H1 (cell line): ENCODE measurements at regions not wholly inside any gene's neighbourhood (a gene's known extent, or its start where the extent isn't known, plus 50 kb on each side); places are given as distances from the start of the nearest gene placed in this dataset.

Experiments used
- CREB1 ChIP-seq: IDR thresholded peaks from 2 replicates; pipeline ENCODE4 v1.6.1; 2012; ENCODE audit warnings: inconsistent platforms
- EP300 ChIP-seq, 2 experiments: IDR thresholded peaks; 1 replicate in 1 of 2; 2 replicates in 1 of 2; pipeline ENCODE4 v1.6.1; 2011 to 2012; ENCODE audit warnings: low read depth in 2 of 2, low read length in 2 of 2, mild to moderate bottlenecking in 2 of 2, borderline replicate concordance in 1 of 2, inconsistent platforms in 1 of 2, moderate library complexity in 1 of 2
- NRF1 ChIP-seq: IDR thresholded peaks from 2 replicates; pipeline ENCODE4 v1.6.1; 2011; ENCODE audit warnings: mild to moderate bottlenecking, low read depth, low read length, improper control_type of control experiment
- POLR2AphosphoS5 ChIP-seq: IDR thresholded peaks from 2 replicates; pipeline ENCODE4 v1.6.1; 2011; ENCODE audit warnings: low read depth, low read length
- RBBP5 ChIP-seq: IDR thresholded peaks from 2 replicates; pipeline ENCODE4 v1.7.1; 2012; ENCODE audit warnings: low read depth, mild to moderate bottlenecking, inconsistent platforms, low read length, moderate library complexity, borderline replicate concordance
- RFX5 ChIP-seq: IDR thresholded peaks from 2 replicates; pipeline ENCODE4 v1.6.1; 2011; ENCODE audit warnings: low read depth, low read length, improper control_type of control experiment, borderline replicate concordance
- SRF ChIP-seq: IDR thresholded peaks from 2 replicates; pipeline ENCODE4 v1.6.1; 2011; ENCODE audit warnings: mild to moderate bottlenecking, low read depth, low read length, moderate library complexity
- TAF1 ChIP-seq: IDR thresholded peaks from 2 replicates; pipeline ENCODE4 v1.6.1; 2011; ENCODE audit warnings: mild to moderate bottlenecking, low read depth, low read length
- TF ChIP-seq, protein P1 (sequence below), 3 experiments: IDR thresholded peaks; 1 replicate in 2 of 3; 2 replicates in 1 of 3; pipeline versions ENCODE4 v1.5.1 to v1.6.1; 2011; ENCODE audit warnings: low read length in 3 of 3, mild to moderate bottlenecking in 3 of 3, inconsistent platforms in 2 of 3, low read depth in 1 of 3, moderate library complexity in 1 of 3; ENCODE audit not compliant: insufficient read depth in 1 of 3; ENCODE audit errors: control extremely low read depth in 1 of 3
- TF ChIP-seq, protein P2 (sequence below): IDR thresholded peaks from 2 replicates; pipeline ENCODE4 v1.6.1; 2012; ENCODE audit warnings: low read length, inconsistent platforms

DNA sequence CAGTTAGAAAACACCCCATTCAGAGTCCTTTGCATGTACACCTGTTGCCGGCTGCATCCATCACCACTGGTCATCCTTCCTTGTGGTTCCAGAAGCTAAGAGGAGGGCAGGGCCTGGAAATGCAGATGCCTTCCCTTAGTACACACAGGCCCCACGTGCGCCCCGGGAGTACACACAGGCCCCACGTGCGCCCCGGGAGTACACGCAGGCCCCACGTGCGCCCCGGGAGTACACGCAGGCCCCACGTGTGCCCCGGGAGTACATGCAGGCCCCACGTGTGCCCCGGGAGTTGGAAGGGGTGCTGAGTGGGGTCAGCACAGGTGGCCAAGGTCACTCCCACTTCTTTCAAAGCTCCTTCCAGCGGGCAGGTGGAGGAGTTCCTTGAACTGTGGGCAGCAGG, 1141.9 kb downstream of the BRD1 start:
- TF ChIP-seq, protein P1, sequence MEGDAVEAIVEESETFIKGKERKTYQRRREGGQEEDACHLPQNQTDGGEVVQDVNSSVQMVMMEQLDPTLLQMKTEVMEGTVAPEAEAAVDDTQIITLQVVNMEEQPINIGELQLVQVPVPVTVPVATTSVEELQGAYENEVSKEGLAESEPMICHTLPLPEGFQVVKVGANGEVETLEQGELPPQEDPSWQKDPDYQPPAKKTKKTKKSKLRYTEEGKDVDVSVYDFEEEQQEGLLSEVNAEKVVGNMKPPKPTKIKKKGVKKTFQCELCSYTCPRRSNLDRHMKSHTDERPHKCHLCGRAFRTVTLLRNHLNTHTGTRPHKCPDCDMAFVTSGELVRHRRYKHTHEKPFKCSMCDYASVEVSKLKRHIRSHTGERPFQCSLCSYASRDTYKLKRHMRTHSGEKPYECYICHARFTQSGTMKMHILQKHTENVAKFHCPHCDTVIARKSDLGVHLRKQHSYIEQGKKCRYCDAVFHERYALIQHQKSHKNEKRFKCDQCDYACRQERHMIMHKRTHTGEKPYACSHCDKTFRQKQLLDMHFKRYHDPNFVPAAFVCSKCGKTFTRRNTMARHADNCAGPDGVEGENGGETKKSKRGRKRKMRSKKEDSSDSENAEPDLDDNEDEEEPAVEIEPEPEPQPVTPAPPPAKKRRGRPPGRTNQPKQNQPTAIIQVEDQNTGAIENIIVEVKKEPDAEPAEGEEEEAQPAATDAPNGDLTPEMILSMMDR (IDR thresholded peaks at IDR 0.05; ENCODE audit: control extremely low read depth in 1 of 3, insufficient read depth in 1 of 3, low read depth in 1 of 3, low read length in 3 of 3): no peak
- no peak for TF ChIP-seq RBBP5
- TF ChIP-seq, protein P2, sequence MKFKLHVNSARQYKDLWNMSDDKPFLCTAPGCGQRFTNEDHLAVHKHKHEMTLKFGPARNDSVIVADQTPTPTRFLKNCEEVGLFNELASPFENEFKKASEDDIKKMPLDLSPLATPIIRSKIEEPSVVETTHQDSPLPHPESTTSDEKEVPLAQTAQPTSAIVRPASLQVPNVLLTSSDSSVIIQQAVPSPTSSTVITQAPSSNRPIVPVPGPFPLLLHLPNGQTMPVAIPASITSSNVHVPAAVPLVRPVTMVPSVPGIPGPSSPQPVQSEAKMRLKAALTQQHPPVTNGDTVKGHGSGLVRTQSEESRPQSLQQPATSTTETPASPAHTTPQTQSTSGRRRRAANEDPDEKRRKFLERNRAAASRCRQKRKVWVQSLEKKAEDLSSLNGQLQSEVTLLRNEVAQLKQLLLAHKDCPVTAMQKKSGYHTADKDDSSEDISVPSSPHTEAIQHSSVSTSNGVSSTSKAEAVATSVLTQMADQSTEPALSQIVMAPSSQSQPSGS: no peak
- no peak for TF ChIP-seq RFX5
- no peak for TF ChIP-seq EP300 (IDR thresholded peaks at IDR 0.05; ENCODE audit: borderline replicate concordance in 1 of 2, low read depth in 2 of 2, low read length in 2 of 2)
- no peak for TF ChIP-seq NRF1
- TF ChIP-seq POLR2AphosphoS5: no peak
- TF ChIP-seq CREB1: no peak
- TF ChIP-seq SRF: no peak
- no peak for TF ChIP-seq TAF1
